Gastrocnemius medialis (tissue), 4 donors: ENCODE measurements at regions not wholly inside any gene's neighbourhood (a gene's known extent, or its start where the extent isn't known, plus 50 kb on each side); places are given as distances from the start of the nearest gene placed in this dataset.

Source experiments
- ATAC-seq, 2 donors: fragments of 150-250 bp; one replicate each; pipeline ENCODE4 v1.9.1; 2016
- DNase-seq, 2 donors: peaks; one replicate each; pipeline ENCODE4 v3.0.0-alpha.2; 2019
- H3K27ac ChIP-seq, 4 donors: fragments of 200-600 bp; sonication (generic); 1 replicate in 1 of 4; 2 replicates in 3 of 4; pipeline ENCODE4 v1.5.1; 2016 to 2018; ENCODE audit warnings: mild to moderate bottlenecking in 2 of 4, moderate library complexity in 1 of 4
- H3K27me3 ChIP-seq, 3 donors: fragments of 200-600 bp; sonication (generic) in 2 of 3; 1 replicate in 1 of 3; 2 replicates in 2 of 3; pipeline versions ENCODE4 v1.5.1 to v1.6.0; 2016 to 2019; ENCODE audit warnings: mild to moderate bottlenecking in 1 of 3, moderate library complexity in 1 of 3
- H3K36me3 ChIP-seq, 2 donors: fragments of 200-600 bp; sonication (generic) in 1 of 2; one replicate each; pipeline ENCODE4 v1.5.1; 2017 to 2018
- H3K4me1 ChIP-seq, 2 donors: fragments of 200-600 bp; sonication (generic) in 1 of 2; one replicate each; pipeline ENCODE4 v1.5.1; 2016 to 2017; ENCODE audit warnings: mild to moderate bottlenecking in 2 of 2
- H3K4me3 ChIP-seq, 4 donors: fragments of 200-600 bp; sonication (generic) in 3 of 4; 1 replicate in 1 of 4; 2 replicates in 3 of 4; pipeline ENCODE4 v1.5.1; 2016 to 2019; ENCODE audit warnings: mild to moderate bottlenecking in 2 of 4
- H3K9me3 ChIP-seq, 3 donors: fragments of 200-600 bp; sonication (generic) in 2 of 3; 1 replicate in 1 of 3; 2 replicates in 2 of 3; pipeline ENCODE4 v1.5.1; 2016 to 2019
- POLR2A ChIP-seq, 2 donors: fragments of 450-650 bp; IDR thresholded peaks; one replicate each; pipeline ENCODE4 v1.6.1; 2017; ENCODE audit warnings: antibody characterized with exemption in 2 of 2, mild to moderate bottlenecking in 2 of 2, moderate library complexity in 2 of 2
- in situ Hi-C, 4 donors: fragments of 200-750 bp; cut with MboI; loops; one replicate each; pipeline versions ENCODE4 v1.15.0 to v1.8.0; 2017; ENCODE audit warnings: low sequenced_read_pairs in 4 of 4
- intact Hi-C: fragments of 100-400 bp; cut with DNase I; formaldehyde crosslinking; loops from one replicate; pipeline ENCODE4 v1.15.1; 2023; ENCODE audit warnings: low total_unique reads
- TF ChIP-seq, protein P1 (sequence below), 5 experiments: fragments of 450-650 bp in 3 of 5; fragments of 200-600 bp in 2 of 5; sonication (generic) in 2 of 5; IDR thresholded peaks in 4 of 5; conservative IDR thresholded peaks in 1 of 5; 1 replicate in 4 of 5; 2 replicates in 1 of 5; pipeline ENCODE4 v1.5.1; 2016 to 2019; ENCODE audit warnings: antibody characterized with exemption in 5 of 5, mild to moderate bottlenecking in 3 of 5, moderate library complexity in 3 of 5

DNA sequence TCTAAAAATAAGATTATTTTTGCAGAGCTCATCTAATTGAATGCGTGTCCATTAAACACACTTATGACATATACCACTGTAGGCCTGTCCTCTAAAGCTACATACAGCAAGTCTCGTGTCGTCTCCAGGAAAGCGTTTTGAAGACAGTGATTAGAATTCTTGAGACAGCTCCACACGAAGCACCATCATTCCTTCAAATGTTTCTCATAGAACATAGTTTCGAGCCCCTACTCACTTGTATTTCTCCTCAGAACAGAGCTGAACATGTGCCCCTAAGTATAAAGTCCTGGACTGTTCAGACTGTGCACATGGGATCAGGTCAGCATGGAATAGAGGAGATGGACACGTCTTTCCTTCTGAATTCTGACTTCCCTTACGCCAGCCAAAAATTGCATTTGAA lies 64.5 kb upstream of the HMGA2 start:
- TF ChIP-seq POLR2A (IDR thresholded peaks at IDR 0.05): no peak
- TF ChIP-seq, protein P1, sequence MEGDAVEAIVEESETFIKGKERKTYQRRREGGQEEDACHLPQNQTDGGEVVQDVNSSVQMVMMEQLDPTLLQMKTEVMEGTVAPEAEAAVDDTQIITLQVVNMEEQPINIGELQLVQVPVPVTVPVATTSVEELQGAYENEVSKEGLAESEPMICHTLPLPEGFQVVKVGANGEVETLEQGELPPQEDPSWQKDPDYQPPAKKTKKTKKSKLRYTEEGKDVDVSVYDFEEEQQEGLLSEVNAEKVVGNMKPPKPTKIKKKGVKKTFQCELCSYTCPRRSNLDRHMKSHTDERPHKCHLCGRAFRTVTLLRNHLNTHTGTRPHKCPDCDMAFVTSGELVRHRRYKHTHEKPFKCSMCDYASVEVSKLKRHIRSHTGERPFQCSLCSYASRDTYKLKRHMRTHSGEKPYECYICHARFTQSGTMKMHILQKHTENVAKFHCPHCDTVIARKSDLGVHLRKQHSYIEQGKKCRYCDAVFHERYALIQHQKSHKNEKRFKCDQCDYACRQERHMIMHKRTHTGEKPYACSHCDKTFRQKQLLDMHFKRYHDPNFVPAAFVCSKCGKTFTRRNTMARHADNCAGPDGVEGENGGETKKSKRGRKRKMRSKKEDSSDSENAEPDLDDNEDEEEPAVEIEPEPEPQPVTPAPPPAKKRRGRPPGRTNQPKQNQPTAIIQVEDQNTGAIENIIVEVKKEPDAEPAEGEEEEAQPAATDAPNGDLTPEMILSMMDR (IDR thresholded peaks at IDR 0.05 in 4 of 5, conservative IDR thresholded peaks at IDR 0.05 in 1 of 5): no peak
- DNase-seq: no peak
- no peaks in the 10 kb centered on the region for H3K36me3 ChIP-seq
- intact Hi-C loops: no loop called here
- H3K27me3 ChIP-seq: no peaks in the 10 kb centered on the region
- H3K4me3 ChIP-seq: no peak overlapping the region
- in situ Hi-C loops: no loop called here
- ATAC-seq: no peak
- H3K27ac ChIP-seq: no peak overlapping the region
- no peaks in the 10 kb centered on the region for H3K9me3 ChIP-seq
- no peaks in the 10 kb centered on the region for H3K4me1 ChIP-seq

DNA sequence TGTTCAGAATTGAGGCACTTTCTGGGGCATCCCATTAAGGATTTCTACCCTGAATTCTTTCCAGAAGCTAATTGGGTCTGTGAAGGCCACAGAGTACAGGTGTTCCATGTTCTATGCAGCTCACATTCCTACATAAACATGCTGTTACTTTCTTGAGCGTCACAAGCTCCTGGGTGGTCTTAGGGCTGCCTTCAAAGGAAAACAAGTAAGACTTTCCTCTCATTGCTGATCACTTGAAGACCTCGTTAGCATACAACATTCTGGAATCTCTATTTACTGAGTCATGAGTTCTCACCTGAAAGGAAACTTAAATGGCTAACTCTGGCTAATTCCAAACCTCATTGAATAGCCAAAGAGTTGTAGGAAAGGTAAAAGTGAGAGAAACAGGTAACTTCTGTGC lies 63.0 kb upstream of the HMGA2 start:
- no peaks in the 10 kb centered on the region for H3K4me1 ChIP-seq
- no peaks in the 10 kb centered on the region for H3K36me3 ChIP-seq
- H3K27me3 ChIP-seq: no peaks in the 10 kb centered on the region
- no peak overlapping the region for H3K27ac ChIP-seq
- H3K9me3 ChIP-seq: no peaks in the 10 kb centered on the region
- in situ Hi-C loops (no loop called here), intact Hi-C loops (no loop called here)
- ATAC-seq (no peak), DNase-seq (no peak)
- no peak overlapping the region for H3K4me3 ChIP-seq
- TF ChIP-seq, protein P1 (IDR thresholded peaks at IDR 0.05 in 4 of 5, conservative IDR thresholded peaks at IDR 0.05 in 1 of 5): no peak
- no peak for TF ChIP-seq POLR2A (IDR thresholded peaks at IDR 0.05)

DNA sequence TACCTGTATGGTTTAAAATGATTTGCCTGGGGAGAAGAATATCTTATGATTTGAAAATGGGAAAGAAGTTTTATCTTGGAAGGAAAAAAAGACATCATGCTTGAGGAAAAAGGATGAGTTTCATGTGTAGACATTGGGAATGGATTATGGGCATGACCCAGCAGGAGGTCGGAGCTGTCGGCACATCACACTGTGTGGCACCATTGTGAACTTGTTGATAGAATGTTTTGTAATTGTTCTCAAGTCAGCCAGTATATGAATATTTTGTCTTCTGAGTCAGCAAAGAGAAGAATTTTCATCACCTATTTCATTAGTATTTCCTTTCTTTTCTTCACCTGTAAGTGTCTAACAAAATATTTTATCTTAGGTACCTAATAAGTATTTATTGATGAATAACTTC lies 60.0 kb upstream of the HMGA2 start:
- intact Hi-C loops (no loop called here), in situ Hi-C loops (no loop called here)
- ATAC-seq: no peak
- Histone ChIP-seq H3K27ac (no peak overlapping the region), H3K4me1 (no peaks in the 10 kb centered on the region), H3K36me3 (no peaks in the 10 kb centered on the region), H3K4me3 (no peak overlapping the region), H3K27me3 (no peaks in the 10 kb centered on the region), H3K9me3 (no peaks in the 10 kb centered on the region)
- DNase-seq: no peak
- no peak for TF ChIP-seq POLR2A (IDR thresholded peaks at IDR 0.05)
- TF ChIP-seq, protein P1 (IDR thresholded peaks at IDR 0.05 in 4 of 5, conservative IDR thresholded peaks at IDR 0.05 in 1 of 5): no peak

DNA sequence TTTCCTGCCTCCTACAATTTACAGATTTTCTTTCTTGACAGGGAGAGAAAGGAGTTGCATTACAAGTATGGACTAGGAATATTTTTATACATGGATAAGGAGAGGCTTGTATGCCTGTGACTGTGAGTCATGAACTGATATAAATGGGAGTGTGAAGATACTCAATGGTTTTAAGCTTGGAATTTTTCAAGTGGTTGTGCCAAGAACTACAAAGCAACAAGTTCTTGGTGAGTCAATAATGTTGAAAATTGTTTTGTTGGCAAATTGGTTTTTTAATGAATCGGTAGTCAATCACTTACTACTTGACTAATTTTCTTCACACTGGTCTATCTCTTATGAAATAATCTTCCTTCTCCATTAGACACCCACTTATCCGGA lies 58.9 kb upstream of the HMGA2 start:
- DNase-seq (no peak), ATAC-seq (no peak)
- TF ChIP-seq, protein P1 (IDR thresholded peaks at IDR 0.05 in 4 of 5, conservative IDR thresholded peaks at IDR 0.05 in 1 of 5): no peak
- no peak for TF ChIP-seq POLR2A (IDR thresholded peaks at IDR 0.05)
- intact Hi-C loops: no loop called here
- no peak overlapping the region for H3K4me3 ChIP-seq
- no peaks in the 10 kb centered on the region for H3K36me3 ChIP-seq
- H3K27ac ChIP-seq: no peak overlapping the region
- no peaks in the 10 kb centered on the region for H3K9me3 ChIP-seq
- in situ Hi-C loops: no loop called here
- H3K4me1 ChIP-seq: no peaks in the 10 kb centered on the region
- H3K27me3 ChIP-seq: peaks cover 0 to 3% (median 0%) of the 10 kb centered on the region in 3 donors

DNA sequence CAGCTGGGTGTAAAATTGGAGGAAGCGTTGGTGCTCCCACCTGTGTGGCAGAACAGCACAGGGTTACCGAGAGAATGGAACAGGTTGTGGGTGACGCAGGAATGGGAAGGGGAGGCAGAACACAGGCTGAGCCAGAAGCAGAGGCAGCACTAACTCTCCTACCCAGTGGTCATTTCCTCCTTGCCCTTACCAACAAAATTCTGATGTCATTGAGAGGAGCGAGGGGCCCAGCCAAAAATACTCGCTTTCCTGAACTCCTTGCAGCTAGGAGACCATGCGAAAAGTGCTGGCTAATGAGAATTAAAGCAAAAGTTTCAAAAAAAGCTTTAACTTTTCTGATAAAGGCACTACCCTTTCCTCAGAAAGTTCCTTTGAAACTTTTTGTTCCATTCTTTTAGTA lies 54.4 kb upstream of the HMGA2 start:
- Histone ChIP-seq H3K4me1 (no peaks in the 10 kb centered on the region), H3K27ac (no peak overlapping the region), H3K36me3 (no peaks in the 10 kb centered on the region), H3K27me3 (peaks cover 0 to 3% (median 0%) of the 10 kb centered on the region in 3 donors), H3K4me3 (no peak overlapping the region), H3K9me3 (no peaks in the 10 kb centered on the region)
- no peak for TF ChIP-seq POLR2A (IDR thresholded peaks at IDR 0.05)
- TF ChIP-seq, protein P1 (IDR thresholded peaks at IDR 0.05 in 4 of 5, conservative IDR thresholded peaks at IDR 0.05 in 1 of 5): no peak
- DNase-seq (no peak), ATAC-seq (no peak)
- intact Hi-C loops: no loop called here
- in situ Hi-C loops: no loop called here
